Karpas-422 (cell line): ENCODE measurements at regions not wholly inside any gene's neighbourhood (a gene's known extent, or its start where the extent isn't known, plus 50 kb on each side); places are given as distances from the start of the nearest gene placed in this dataset.
A peak's percentile ranks its signal among the peaks of the same experiment; 100 is the strongest.

Experiments used
- DNase-seq: peaks from one replicate; pipeline ENCODE4 v3.0.0-alpha.2; 2015
- H2AFZ ChIP-seq: fragments of 200-600 bp; sonication (generic); 2 replicates; pipeline ENCODE4 v1.6.1; 2014; ENCODE audit warnings: antibody characterized with exemption, low read length, mixed read lengths
- H3K27ac ChIP-seq: fragments of 200-600 bp; sonication (generic); 2 replicates; pipeline ENCODE4 v1.5.1; 2014; ENCODE audit warnings: mild to moderate bottlenecking, low read length, moderate library complexity
- H3K27me3 ChIP-seq: fragments of 200-600 bp; sonication (generic); 2 replicates; pipeline ENCODE4 v1.6.1; 2014; ENCODE audit warnings: low read length, mixed read lengths
- H3K36me3 ChIP-seq: fragments of 200-600 bp; sonication (generic); 2 replicates; pipeline ENCODE4 v1.6.1; 2014; ENCODE audit warnings: low read length, mixed read lengths; ENCODE audit not compliant: insufficient read depth
- H3K4me1 ChIP-seq: fragments of 200-600 bp; sonication (generic); 2 replicates; pipeline ENCODE4 v1.6.1; 2014; ENCODE audit warnings: mild to moderate bottlenecking, low read length, mixed read lengths
- H3K4me2 ChIP-seq: fragments of 200-600 bp; sonication (generic); 2 replicates; pipeline ENCODE4 v1.6.1; 2014; ENCODE audit warnings: low read length, low read depth, mild to moderate bottlenecking; ENCODE audit not compliant: poor library complexity, severe bottlenecking
- H3K4me3 ChIP-seq: fragments of 200-600 bp; sonication (generic); 2 replicates; pipeline ENCODE4 v1.5.1; 2014; ENCODE audit warnings: mild to moderate bottlenecking, antibody characterized with exemption, low read length, mixed read lengths
- H3K79me2 ChIP-seq: fragments of 200-600 bp; sonication (generic); 2 replicates; pipeline ENCODE4 v1.6.1; 2014; ENCODE audit warnings: mild to moderate bottlenecking, low read length, mixed read lengths
- H3K9ac ChIP-seq: fragments of 200-600 bp; sonication (generic); 2 replicates; pipeline ENCODE4 v1.6.0; 2014; ENCODE audit warnings: low read length
- H3K9me2 ChIP-seq: fragments of 200-600 bp; sonication (generic), shearing (Covaris generic); replicated peaks from 2 replicates; pipeline ENCODE4 v1.6.0; 2014; ENCODE audit warnings: mild to moderate bottlenecking, low read length, moderate library complexity; ENCODE audit not compliant: insufficient read depth
- H3K9me3 ChIP-seq: fragments of 300-700, 200-600 bp; sonication (generic); 2 replicates; pipeline ENCODE4 v1.6.1; 2014; ENCODE audit warnings: low read length, mixed read lengths
- H4K20me1 ChIP-seq: fragments of 200-600 bp; sonication (generic); 2 replicates; pipeline ENCODE4 v1.6.1; 2014; ENCODE audit warnings: mild to moderate bottlenecking, antibody characterized with exemption, low read length, low read depth; ENCODE audit not compliant: insufficient read depth

GRCh38 chr14:23694949-23695663, 58.9 kb downstream of the DHRS2 start:
- Histone ChIP-seq H3K79me2 (no peaks in the 10 kb centered on the region), H3K27me3 (no peaks in the 10 kb centered on the region; the same call in 1 of the 2 replicates), H3K9ac (no peak overlapping the region), H3K36me3 (no peaks in the 10 kb centered on the region), H3K4me2 (no peak overlapping the region), H3K9me3 (no peaks in the 10 kb centered on the region), H2AFZ (no peak overlapping the region), H4K20me1 (no peaks in the 10 kb centered on the region), H3K4me1 (peaks cover 7% of the 10 kb centered on the region), H3K9me2 (no peaks in the 10 kb centered on the region), H3K4me3 (no peak overlapping the region), H3K27ac (no peak overlapping the region)
- DNase-seq, result no peak

GRCh38 chr14:23695664-23695999, 59.5 kb downstream of the DHRS2 start:
- Histone ChIP-seq H3K79me2 (no peaks in the 10 kb centered on the region), H3K9ac (no peak overlapping the region), H3K4me2 (no peak overlapping the region), H2AFZ (no peak overlapping the region), H3K9me3 (no peaks in the 10 kb centered on the region), H4K20me1 (no peaks in the 10 kb centered on the region), H3K9me2 (no peaks in the 10 kb centered on the region), H3K27me3 (no peaks in the 10 kb centered on the region; the same call in 1 of the 2 replicates), H3K4me3 (no peak overlapping the region), H3K4me1 (peaks cover 7% of the 10 kb centered on the region), H3K27ac (no peak overlapping the region), H3K36me3 (no peaks in the 10 kb centered on the region)
- DNase-seq, result no peak

GRCh38 chr14:23696701-23697239, 60.6 kb downstream of the DHRS2 start:
- Histone ChIP-seq H3K4me1 (peaks cover 7% of the 10 kb centered on the region), H2AFZ (no peak overlapping the region), H4K20me1 (no peaks in the 10 kb centered on the region), H3K9me2 (no peaks in the 10 kb centered on the region), H3K4me3 (no peak overlapping the region), H3K27ac (no peak overlapping the region), H3K79me2 (no peaks in the 10 kb centered on the region), H3K9ac (no peak overlapping the region), H3K27me3 (no peaks in the 10 kb centered on the region; the same call in 1 of the 2 replicates), H3K36me3 (no peaks in the 10 kb centered on the region), H3K9me3 (no peaks in the 10 kb centered on the region), H3K4me2 (no peak overlapping the region)
- no peak for DNase-seq

GRCh38 chr14:23697680-23698079, 61.5 kb downstream of the DHRS2 start:
- Histone ChIP-seq H3K4me3 (no peak overlapping the region), H3K36me3 (no peaks in the 10 kb centered on the region), H3K4me1 (peaks cover 7% of the 10 kb centered on the region), H2AFZ (no peak overlapping the region), H4K20me1 (no peaks in the 10 kb centered on the region), H3K9me2 (no peaks in the 10 kb centered on the region), H3K79me2 (no peaks in the 10 kb centered on the region), H3K9ac (no peak overlapping the region), H3K27me3 (no peaks in the 10 kb centered on the region; the same call in 1 of the 2 replicates), H3K4me2 (no peak overlapping the region), H3K27ac (no peak overlapping the region), H3K9me3 (no peaks in the 10 kb centered on the region)
- DNase-seq, result no peak

GRCh38 chr14:23702656-23703426, 66.7 kb downstream of the DHRS2 start:
- no peak overlapping the region for H3K9ac ChIP-seq
- H3K4me3 ChIP-seq, result no peak overlapping the region
- no peak overlapping the region for H3K4me2 ChIP-seq
- no peaks in the 10 kb centered on the region for H3K79me2 ChIP-seq
- H3K27ac ChIP-seq, result no peak overlapping the region
- no peaks in the 10 kb centered on the region for H3K9me2 ChIP-seq
- no peak for DNase-seq
- no peak overlapping the region for H2AFZ ChIP-seq
- H4K20me1 ChIP-seq, result no peaks in the 10 kb centered on the region
- H3K4me1 ChIP-seq, result no peaks in the 10 kb centered on the region
- no peaks in the 10 kb centered on the region for H3K27me3 ChIP-seq
- H3K9me3 ChIP-seq, result peaks cover 14% of the 10 kb centered on the region
- no peaks in the 10 kb centered on the region for H3K36me3 ChIP-seq

GRCh38 chr14:23704890-23705289, 68.7 kb downstream of the DHRS2 start:
- Histone ChIP-seq H3K4me2 (no peak overlapping the region), H3K79me2 (no peaks in the 10 kb centered on the region), H3K9ac (no peak overlapping the region), H3K9me2 (no peaks in the 10 kb centered on the region), H2AFZ (no peak overlapping the region), H4K20me1 (no peaks in the 10 kb centered on the region), H3K4me1 (no peaks in the 10 kb centered on the region), H3K27ac (no peak overlapping the region), H3K4me3 (no peak overlapping the region), H3K9me3 (peaks cover 14% of the 10 kb centered on the region), H3K27me3 (no peaks in the 10 kb centered on the region), H3K36me3 (no peaks in the 10 kb centered on the region)
- DNase-seq, result peak; percentile 68

GRCh38 chr14:23707415-23707814, 71.3 kb downstream of the DHRS2 start:
- Histone ChIP-seq H3K79me2 (no peaks in the 10 kb centered on the region), H3K27me3 (no peaks in the 10 kb centered on the region), H2AFZ (no peak overlapping the region), H3K27ac (no peak overlapping the region), H3K4me3 (no peak overlapping the region), H3K9me2 (no peaks in the 10 kb centered on the region), H4K20me1 (no peaks in the 10 kb centered on the region), H3K4me2 (no peak overlapping the region), H3K9me3 (peaks cover 14% of the 10 kb centered on the region), H3K9ac (no peak overlapping the region), H3K4me1 (no peaks in the 10 kb centered on the region), H3K36me3 (no peaks in the 10 kb centered on the region)
- no peak for DNase-seq

- H3K9me2 ChIP-seq, result no peaks in the 10 kb centered on the region
- H3K27me3 ChIP-seq, result no peaks in the 10 kb centered on the region
- peaks cover 14% of the 10 kb centered on the region for H3K9me3 ChIP-seq
- H3K27ac ChIP-seq, result no peak overlapping the region
- H3K36me3 ChIP-seq, result no peaks in the 10 kb centered on the region
- H3K4me3 ChIP-seq, result no peak overlapping the region
- H2AFZ ChIP-seq, result no peak overlapping the region
- no peak overlapping the region for H3K9ac ChIP-seq
- H4K20me1 ChIP-seq, result no peaks in the 10 kb centered on the region
- DNase-seq, result no peak
- H3K79me2 ChIP-seq, result no peaks in the 10 kb centered on the region
- no peak overlapping the region for H3K4me2 ChIP-seq
- no peaks in the 10 kb centered on the region for H3K4me1 ChIP-seq
These were observed 72.2 kb downstream of the DHRS2 start for GRCh38 chr14:23708343-23708742.
